GM21360 (cell line): ENCODE measurements at regions not wholly inside any gene's neighbourhood (a gene's known extent, or its start where the extent isn't known, plus 50 kb on each side); places are given as distances from the start of the nearest gene placed in this dataset.
"Not testable (repeated sequence)": the region's sequence is repeated elsewhere in the genome, so short reads cannot be mapped to it uniquely, and the experiment has no call there.

Experiments
- ATAC-seq: cut with Tn5 transposase; IDR thresholded peaks from one replicate; pipeline ENCODE4 v1.9.1; 2021; ENCODE audit warnings: mild to moderate bottlenecking, moderate library complexity; ENCODE audit not compliant: unreplicated experiment

GRCh38 chr9:63912451-63912850, 1372.6 kb downstream of the FOXD4L5 start:
- not testable (repeated sequence) for ATAC-seq

- not testable (repeated sequence) for ATAC-seq
These were observed 1375.9 kb downstream of the FOXD4L5 start for GRCh38 chr9:63909076-63909475.

DNA sequence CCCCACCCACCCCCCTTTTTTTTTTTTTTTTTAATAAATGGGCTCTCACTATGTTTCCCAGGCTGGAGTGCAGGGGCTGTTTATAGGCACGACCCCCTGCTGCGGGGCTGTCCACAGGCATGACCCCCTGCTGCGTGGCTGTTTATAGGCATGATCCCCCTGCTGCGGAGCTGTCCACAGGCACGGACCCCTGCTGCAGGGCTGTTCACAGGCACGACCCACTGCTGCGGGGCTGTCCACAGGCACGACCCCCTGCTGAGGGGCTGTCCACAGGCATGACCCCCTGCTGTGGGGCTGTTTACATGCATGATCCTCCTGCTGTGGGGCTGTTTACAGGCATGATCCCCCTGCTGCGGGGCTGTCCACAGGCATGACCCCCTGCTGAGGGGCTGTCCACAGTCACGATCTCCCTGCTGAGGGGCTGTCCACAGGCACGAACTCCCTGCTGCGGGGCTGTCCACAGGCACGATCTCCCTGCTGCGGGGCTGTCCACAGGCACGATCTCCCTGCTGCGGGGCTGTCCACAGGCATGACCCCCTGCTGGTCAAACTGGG, 1385.3 kb downstream of the FOXD4L5 start:
- ATAC-seq = not testable (repeated sequence)

DNA sequence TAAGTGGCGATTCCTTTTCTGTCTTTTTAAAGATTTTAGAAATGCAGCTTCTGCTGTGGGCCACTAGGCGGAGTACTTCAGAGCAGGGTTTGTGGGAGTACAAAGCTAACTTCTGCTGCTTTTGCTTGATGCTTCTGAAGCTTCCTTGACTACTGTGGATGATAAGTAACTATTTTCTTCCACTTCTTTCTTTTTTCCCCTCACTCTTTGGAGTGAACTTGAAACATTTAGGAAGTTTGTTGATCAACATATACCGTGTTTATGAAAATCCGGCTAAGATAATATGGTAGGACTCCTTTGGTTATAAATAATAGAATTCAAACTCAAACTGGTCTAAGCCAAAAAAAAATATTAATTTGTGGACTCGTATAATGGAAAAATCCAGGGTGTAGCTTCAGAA, 1403.6 kb downstream of the FOXD4L5 start:
- not testable (repeated sequence) for ATAC-seq

DNA sequence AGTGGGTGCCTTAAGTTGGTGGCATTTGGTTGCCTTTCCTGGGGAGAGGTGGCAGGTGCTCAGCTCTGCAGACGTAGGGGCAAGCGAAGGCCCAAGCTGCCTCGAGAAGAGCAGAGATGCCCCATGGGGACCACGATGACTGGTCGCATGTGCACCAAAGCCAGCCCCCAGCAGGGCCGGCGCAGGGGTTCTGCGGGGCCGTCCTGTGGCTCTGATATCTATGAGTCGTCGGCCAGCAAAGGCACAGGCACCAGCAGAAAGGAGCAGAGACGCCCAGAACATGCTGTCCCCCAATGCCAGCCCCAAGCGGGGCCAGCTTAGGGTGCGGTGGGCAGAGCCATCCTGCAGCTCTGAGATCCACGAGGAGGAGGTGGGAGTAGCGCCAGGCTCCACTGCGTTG, 1408.6 kb downstream of the FOXD4L5 start:
- ATAC-seq = not testable (repeated sequence)

DNA sequence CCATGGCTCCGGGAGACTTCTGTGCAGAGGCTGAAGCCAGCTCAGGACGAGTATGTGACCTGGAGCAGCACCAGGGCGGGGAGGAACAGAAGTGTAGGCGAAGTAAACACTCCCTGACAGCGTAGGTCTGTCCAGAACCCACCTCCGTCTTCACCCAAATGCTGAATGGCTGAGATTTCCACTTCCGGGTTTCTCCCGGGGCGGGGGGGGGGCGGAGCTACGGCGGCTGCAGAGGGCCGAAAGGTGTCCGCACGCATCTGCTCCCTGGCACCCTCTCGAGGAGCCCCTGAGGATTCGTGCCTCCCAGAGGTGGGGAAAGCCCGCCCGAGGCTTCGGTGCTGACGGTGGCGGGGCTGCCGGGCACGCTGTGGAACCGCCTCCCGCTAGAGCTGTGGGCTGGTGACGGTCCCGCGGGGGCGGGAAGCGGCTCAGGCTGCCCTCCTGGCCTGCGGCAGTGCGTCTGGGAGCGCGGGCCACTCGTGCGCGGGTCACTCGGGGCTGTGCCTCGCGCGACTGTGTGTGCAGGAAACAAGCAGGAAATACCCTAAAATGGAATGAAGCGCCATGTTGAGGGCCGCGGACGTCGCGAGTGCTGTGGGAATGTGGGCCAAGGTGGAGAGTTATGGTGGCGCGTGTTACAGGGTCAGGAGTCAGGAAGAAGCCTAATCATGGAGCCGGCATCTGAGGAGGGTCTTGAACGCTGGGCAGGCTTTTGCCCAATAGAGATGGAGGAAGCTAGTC, 1425.4 kb downstream of the FOXD4L5 start:
- no peak for ATAC-seq

DNA sequence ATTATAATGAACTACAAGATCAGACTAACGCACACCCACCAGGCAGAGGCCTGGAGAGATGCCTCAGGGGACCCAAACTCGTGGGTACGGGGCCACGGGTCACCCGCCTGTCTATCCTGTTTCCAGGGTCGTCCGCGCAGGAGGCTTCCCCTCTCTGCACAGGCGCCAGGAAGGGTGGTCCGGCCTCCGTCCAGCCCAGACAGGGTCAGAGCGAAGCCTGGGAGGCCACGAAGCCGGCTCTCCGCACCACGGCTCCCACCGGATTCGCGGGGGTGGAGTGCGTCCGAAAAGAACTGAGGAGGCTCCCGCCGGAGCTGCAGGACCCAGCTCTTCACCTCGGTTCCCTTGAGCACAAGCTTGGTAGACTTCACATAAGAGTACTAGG, 1425.9 kb downstream of the FOXD4L5 start:
- ATAC-seq = not testable (repeated sequence)

DNA sequence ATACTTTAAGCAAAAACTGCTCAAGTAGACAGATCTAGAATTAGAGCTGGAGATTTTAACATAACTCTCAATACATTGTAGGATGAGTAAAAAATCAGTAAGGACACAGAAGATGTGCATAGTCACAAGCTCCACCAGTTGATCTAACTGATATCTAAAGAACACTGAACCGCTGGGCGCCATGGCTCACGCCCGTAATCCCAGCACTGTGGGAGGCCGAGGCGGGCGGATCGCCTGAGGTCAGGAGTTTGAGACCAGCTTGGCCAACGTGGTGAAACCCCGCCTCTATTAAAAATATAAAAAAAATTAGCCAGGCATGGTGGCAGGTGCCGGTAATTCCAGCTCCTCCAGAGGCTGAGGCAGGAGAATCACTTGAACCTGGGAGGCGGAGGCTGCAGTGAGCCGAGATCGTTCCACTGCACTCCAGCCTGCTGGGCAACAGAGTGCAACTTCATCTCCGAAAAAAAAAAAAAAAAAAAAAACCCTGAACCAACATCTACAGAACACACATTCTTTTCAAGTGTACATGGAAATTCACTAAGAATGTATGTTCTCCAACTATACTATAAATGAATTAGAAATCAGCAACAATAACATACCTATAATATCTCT, 1431.8 kb downstream of the FOXD4L5 start:
- ATAC-seq = not testable (repeated sequence)

DNA sequence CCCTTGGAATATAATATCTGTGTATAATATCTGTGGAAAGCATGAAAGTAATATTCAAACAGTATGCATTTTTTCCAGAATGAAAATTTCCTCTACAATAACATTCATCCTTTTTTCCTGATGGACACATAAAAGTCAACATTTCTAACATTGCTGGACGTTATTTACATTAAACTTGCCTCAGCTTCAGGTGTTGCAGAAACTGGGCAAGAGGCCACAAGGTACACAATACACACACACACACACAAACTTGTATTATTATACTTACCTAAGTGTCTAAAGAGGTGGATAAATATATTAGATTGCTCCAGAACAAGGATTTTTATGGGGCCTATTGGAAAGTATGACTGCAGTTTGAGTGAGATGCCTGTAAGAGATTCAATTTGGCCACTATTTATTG, 1460.2 kb downstream of the FOXD4L5 start:
- not testable (repeated sequence) for ATAC-seq

GRCh38 chr9:63823375-63824201, 1461.4 kb downstream of the FOXD4L5 start:
- ATAC-seq = not testable (repeated sequence)

DNA sequence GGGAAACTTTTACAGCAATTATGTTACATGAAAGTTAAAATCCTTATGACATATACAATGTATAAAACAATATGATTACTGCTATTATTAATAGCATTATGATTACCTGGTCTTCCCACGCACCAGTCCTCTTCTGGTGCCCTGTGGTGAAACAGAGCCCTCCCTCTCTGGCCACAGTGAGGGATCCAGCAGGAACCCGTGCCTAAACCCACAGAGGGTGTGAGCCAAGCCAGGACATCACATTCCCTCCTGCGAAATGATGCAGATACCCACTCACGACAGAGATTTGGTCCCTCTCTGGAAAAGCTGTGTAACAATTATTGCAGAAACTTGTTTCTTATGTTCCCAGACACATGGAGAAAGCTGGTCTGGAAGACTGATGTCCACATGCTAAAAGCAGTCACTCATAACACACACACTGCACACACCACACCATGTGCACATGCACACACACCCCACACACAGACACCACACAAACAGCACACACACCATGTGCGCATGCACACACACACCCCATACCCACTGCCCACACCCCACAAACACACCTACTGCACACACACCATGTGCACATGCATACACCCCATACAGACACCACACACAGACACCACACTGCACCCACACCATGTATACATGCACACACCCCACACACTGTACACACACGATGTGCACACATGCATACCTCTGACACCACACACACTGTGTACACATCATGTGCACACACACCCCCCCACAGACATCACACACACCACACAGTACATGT, 1462.2 kb downstream of the FOXD4L5 start:
- ATAC-seq = not testable (repeated sequence)

DNA sequence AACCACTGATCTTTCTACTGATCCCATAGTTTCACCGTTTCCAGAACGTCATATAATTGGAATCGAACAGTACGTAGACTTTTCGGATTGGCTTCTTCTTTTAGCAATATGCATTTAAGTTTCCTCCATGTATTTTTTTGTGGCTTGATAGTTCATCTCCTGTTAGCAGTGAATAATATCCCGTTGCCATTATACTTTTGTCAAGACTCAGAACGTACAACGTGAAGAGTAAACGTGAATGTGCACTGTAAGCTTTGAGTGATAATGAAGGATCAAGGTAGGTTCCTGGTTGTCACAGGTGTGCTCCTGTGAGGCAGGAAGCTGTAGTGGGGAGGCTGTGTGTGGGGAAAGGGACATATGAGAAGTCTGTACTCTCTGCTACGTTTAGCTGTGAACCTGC, 1463.7 kb downstream of the FOXD4L5 start:
- not testable (repeated sequence) for ATAC-seq

DNA sequence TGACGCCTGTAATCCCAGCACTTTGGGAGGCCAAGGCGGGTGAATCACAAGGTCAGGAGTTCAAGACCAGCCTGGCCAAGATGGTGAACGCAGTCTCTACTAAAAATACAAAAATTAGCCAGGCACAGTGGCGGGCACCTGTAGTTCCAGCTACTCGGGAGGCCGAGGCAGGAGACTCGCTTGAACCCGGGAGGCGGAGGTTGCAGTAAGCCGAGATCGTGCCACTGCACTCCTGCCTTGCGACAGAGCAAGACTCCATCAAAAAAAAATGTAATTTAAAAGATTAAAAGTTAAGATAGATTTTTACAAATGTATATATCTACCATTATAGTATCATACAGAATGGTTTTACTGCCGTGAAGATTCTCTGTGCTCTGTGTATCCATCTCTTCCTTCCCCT, 1464.1 kb downstream of the FOXD4L5 start:
- not testable (repeated sequence) for ATAC-seq

DNA sequence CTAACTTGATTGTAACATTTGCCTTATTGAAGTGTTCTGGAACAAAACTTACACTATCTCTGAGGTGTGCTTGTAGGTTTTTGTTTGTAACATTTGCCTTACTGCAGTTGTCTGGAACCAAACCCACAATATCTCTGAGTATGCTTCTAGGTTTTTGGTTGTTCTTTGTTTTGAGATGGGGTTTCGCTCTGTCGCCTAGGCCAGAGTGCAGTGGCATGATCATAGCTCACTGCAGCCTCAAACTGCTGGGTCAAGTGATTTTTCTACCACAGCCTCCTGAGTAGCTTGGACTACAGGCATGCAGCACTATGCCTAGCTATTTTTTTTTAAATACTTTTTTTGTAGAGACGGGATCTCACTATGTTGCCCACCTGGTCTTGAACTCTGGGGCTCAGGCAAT, 1464.6 kb downstream of the FOXD4L5 start:
- not testable (repeated sequence) for ATAC-seq

- ATAC-seq = peak; percentile 59
These were observed 1467.1 kb downstream of the FOXD4L5 start for GRCh38 chr9:63817622-63818518.

DNA sequence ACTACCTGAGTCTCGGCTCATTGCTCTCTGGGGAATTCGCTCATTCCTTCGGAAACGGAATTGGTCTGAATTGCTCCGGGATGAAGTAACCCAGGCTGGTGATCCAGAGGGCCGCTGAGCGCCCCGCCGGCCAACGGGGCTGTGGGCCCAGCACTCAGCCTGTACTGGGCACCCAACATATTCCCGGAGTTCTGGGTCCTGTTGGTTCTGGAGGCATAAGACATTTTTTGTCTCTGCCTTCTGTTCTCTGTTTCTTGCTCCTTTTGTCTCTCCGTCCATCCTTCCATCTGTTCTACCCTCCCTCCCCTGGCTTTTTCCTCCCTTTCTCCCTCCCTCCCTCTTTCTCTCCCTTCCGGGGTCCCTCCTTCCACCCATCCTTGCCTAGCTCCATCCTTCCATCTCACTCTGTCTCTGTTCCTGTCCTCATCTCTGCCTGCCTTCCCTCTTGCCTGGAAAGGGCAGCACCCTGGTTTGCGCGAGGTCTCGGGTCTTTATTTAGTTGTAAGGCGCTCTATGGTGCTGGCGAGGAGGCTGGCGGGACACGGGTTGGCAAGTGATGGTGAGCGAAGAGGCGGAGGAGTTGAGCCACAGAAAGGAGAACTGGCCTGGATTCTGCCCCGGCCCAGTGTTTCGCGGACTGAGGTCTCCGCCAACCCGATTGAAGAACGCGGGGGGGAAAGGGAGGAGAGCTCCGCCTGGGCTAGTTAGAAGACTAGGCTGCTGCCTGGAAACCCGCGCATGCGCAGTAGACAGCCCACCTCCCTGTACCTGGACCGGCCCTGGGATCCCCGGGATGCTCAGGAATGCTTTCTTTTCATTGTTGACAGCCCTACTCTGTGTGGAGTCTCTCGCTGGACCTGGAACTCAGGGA, 1468.0 kb downstream of the FOXD4L5 start:
- ATAC-seq = peak; percentile 76

DNA sequence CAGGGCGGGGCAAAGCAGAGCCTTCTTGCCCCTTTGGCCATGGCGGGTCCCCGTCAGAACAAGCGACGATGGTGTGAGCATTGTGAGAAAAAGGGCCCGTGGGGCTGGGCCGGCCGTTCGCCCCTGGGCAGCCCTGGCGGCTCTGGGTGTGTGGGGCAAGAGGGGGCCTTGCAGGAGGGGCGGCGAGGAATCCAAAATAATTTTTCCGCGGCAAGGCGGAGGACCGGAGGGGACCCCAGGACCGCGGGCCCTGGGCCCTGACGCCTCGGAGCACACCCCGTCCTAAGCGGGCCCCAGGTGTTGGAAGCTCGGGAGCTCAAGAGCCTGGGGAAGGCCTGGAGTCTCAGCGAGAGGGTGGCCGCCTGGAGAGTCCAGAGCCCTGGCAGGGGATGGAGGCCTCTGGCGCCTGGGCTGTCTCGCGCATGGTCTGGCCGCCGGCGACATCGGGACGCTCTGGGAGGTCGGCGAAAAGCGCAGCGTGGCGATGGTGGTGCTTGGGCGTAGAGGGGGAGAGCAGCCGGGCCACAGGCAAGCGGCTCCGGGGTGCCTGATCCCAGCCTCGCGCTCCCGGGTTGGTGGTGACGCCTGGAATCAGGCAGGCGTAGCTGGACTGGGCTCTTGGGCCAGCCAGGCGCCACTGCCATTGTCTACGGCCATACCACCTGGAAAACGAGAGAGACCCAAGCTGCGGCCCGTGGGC, 1469.9 kb downstream of the FOXD4L5 start:
- not testable (repeated sequence) for ATAC-seq
